BJ (cell line): ENCODE measurements at regions not wholly inside any gene's neighbourhood (a gene's known extent, or its start where the extent isn't known, plus 50 kb on each side); places are given as distances from the start of the nearest gene placed in this dataset.
"Not testable (repeated sequence)": the region's sequence is repeated elsewhere in the genome, so short reads cannot be mapped to it uniquely, and the experiment has no call there.

Experiments
- CTCF ChIA-PET: fragments of 350-600 bp; formaldehyde crosslinking; extraction: SDS; loops from one replicate; lab custom pipeline; 2021; ENCODE audit warnings: antibody characterized with exemption, inconsistent platforms; lab: Yijun Ruan, JAX
- POLR2A ChIA-PET: fragments of 300-600 bp; sonication (Branson Sonifier 250); formaldehyde crosslinking; extraction: SDS; loops from one replicate; lab custom pipeline; 2021; ENCODE audit warnings: antibody characterized with exemption; lab: Charles Lee
- DNase-seq: peaks from one replicate; pipeline ENCODE4 v3.0.0-alpha.2; 2011; ENCODE audit warnings: low read depth
- H3K27me3 ChIP-seq: 2 replicates; pipeline ENCODE4 v1.6.0; 2011; ENCODE audit warnings: low read length; ENCODE audit not compliant: control insufficient read depth, insufficient read depth
- H3K36me3 ChIP-seq: 2 replicates; pipeline ENCODE4 v1.5.1; 2011; ENCODE audit warnings: low read length; ENCODE audit not compliant: control insufficient read depth, insufficient read depth
- H3K4me3 ChIP-seq: 2 replicates; pipeline ENCODE4 v1.5.1; 2011; ENCODE audit warnings: low read depth, mild to moderate bottlenecking, control low read depth, low read length
- TF ChIP-seq, protein P1 (sequence below): IDR thresholded peaks from 2 replicates; pipeline ENCODE4 v1.5.1; 2011; ENCODE audit warnings: low read depth, mild to moderate bottlenecking, control low read depth, inconsistent platforms, low read length, moderate library complexity; ENCODE audit not compliant: insufficient read depth

- TF ChIP-seq, protein P1, sequence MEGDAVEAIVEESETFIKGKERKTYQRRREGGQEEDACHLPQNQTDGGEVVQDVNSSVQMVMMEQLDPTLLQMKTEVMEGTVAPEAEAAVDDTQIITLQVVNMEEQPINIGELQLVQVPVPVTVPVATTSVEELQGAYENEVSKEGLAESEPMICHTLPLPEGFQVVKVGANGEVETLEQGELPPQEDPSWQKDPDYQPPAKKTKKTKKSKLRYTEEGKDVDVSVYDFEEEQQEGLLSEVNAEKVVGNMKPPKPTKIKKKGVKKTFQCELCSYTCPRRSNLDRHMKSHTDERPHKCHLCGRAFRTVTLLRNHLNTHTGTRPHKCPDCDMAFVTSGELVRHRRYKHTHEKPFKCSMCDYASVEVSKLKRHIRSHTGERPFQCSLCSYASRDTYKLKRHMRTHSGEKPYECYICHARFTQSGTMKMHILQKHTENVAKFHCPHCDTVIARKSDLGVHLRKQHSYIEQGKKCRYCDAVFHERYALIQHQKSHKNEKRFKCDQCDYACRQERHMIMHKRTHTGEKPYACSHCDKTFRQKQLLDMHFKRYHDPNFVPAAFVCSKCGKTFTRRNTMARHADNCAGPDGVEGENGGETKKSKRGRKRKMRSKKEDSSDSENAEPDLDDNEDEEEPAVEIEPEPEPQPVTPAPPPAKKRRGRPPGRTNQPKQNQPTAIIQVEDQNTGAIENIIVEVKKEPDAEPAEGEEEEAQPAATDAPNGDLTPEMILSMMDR: no peak
- Histone ChIP-seq H3K36me3 (no peaks in the 10 kb centered on the region), H3K4me3 (no peak overlapping the region), H3K27me3 (no peaks in the 10 kb centered on the region)
- ChIA-PET CTCF (interaction anchor here (0.6 kb wide), 1 partner anchor 735 kb away, joined by 3 read pairs; no protein-coding TSS in a partner anchor), POLR2A (no interaction called here)
- DNase-seq: no peak
Observed at GRCh38 chr4:33493231-33493630, 2751.1 kb downstream of the ARAP2 start.

GRCh38 chr4:33494150-33494549 is 2750.2 kb downstream of the ARAP2 start:
- TF ChIP-seq, protein P1: no peak
- ChIA-PET CTCF (no interaction called here), POLR2A (no interaction called here)
- H3K4me3 ChIP-seq: no peak overlapping the region
- H3K27me3 ChIP-seq: no peaks in the 10 kb centered on the region
- no peaks in the 10 kb centered on the region for H3K36me3 ChIP-seq
- DNase-seq: no peak

DNA sequence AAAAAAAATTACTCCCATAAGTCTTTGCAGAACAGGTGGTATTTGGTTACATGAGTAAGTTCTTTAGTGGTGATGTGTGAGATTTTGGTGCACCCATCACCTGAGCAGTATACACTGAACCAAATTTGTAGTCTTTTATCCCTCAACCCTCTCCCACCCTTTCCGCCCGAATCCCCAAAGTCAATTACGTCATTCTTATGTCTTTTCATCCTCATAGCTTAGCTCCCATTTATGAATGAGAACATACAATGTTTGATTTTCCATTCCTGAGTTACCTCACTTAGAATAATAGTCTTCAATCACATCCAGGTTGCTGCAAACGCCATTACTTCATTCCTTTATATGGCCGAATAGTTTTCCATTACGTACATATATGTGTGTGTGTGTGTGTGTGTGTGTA is 2742.7 kb downstream of the ARAP2 start:
- H3K27me3 ChIP-seq, H3K4me3 ChIP-seq, POLR2A ChIA-PET, DNase-seq, H3K36me3 ChIP-seq, CTCF ChIA-PET: not testable (repeated sequence)

GRCh38 chr4:33512397-33512796 is 2731.9 kb downstream of the ARAP2 start:
- ChIA-PET POLR2A (no interaction called here), CTCF (no interaction called here)
- Histone ChIP-seq H3K4me3 (no peak overlapping the region), H3K36me3 (no peaks in the 10 kb centered on the region), H3K27me3 (no peaks in the 10 kb centered on the region)
- TF ChIP-seq, protein P1: no peak
- no peak for DNase-seq

DNA sequence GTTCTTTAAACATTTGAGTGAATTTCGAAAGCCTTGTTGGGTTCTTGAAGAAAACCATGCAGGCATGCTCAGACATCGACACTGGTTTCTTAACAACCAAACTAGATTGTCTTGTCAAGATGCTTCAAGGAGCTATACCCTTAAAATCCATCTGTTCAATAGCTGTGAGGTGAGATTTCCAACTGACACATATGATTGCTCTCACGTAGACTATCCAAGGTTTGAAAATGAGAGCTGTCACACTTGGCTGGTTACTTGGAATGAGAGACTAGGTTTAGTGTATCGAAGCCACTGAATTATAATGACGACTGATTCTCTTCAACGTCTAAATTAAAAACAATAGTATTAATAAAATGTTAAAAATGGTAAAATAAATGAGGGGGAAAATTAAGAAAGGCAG is 2725.5 kb downstream of the ARAP2 start:
- H3K4me3 ChIP-seq: no peak overlapping the region
- no peaks in the 10 kb centered on the region for H3K36me3 ChIP-seq
- TF ChIP-seq, protein P1: no peak
- POLR2A ChIA-PET: no interaction called here
- no peaks in the 10 kb centered on the region for H3K27me3 ChIP-seq
- CTCF ChIA-PET: no interaction called here
- DNase-seq: no peak

GRCh38 chr4:33532821-33533220 is 2711.5 kb downstream of the ARAP2 start:
- DNase-seq: no peak
- H3K4me3 ChIP-seq: no peak overlapping the region
- TF ChIP-seq, protein P1: no peak
- ChIA-PET CTCF (no interaction called here), POLR2A (no interaction called here)
- no peaks in the 10 kb centered on the region for H3K36me3 ChIP-seq
- H3K27me3 ChIP-seq: no peaks in the 10 kb centered on the region
